Embryonic facial prominence (tissue), 1 donor: ENCODE measurements at regions not wholly inside any gene's neighbourhood (a gene's known extent, or its start where the extent isn't known, plus 50 kb on each side); places are given as distances from the start of the nearest gene placed in this dataset.

Source experiments
- DNase-seq: peaks from one replicate; pipeline ENCODE4 v3.0.0-alpha.2; 2016; ENCODE audit errors: extremely low spot score

- no peak for DNase-seq
Measured at GRCh38 chr10:24119896-24120295, 89.0 kb upstream of the KIAA1217 start.

DNA sequence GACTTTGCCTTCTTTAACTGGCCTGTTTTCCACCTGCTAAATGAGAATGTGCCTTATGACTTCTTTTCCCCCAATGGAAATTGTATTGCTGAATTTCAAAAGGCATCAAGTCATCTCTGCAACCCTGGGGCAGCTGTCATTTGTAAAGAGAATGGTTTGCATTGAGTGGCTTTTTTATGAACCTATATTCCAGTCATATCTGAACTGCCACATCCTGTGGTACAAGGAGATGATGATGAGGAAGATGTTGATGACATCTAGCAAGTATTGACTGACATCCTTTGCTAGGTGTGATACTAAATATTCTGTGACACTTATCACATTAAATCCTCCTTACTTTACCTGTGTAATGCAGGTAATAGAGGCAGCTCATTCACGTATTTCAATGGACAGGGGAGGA lies 88.3 kb upstream of the KIAA1217 start:
- DNase-seq: no peak

DNA sequence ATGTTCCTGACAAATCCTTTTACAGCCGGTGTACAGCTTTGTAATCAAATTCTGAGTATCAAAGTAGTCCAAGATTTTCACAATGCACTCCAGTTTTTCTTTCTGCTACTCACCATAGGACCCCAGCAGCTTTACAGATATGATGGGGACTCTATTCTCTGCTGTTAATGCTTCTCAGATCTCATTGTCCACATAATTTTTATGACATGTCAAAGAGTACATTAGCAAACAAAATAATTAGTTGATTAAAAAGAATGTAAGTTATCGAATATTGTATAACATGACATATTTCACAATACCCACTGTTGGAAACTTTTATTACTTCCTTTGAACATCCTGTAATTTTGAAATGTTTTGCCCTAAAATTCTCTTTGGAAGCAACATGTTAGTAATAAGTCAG lies 81.4 kb upstream of the KIAA1217 start:
- no peak for DNase-seq

- no peak for DNase-seq
Measured at GRCh38 chr10:24128066-24128730, 80.7 kb upstream of the KIAA1217 start.

GRCh38 chr10:24132741-24133140 lies 76.2 kb upstream of the KIAA1217 start:
- DNase-seq: no peak

DNA sequence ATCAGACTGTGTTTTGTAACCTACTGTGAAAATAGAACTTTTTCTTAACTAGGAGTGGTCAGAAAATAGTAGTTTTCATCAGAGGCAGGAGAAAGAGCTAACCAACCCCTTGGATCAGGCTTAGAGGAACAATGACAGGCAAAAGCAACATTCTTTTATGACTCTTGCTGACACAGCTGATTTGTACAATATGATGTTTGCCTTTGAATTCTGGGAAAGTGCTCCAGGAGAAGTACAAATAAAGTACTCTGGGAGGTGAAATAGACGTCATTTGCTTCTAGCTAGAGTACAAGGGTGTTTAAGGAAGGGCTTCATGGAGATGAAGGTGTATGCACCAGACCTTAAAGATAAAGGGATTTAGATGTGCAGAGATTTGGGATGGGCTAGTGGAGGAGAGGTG lies 75.1 kb upstream of the KIAA1217 start:
- no peak for DNase-seq

DNA sequence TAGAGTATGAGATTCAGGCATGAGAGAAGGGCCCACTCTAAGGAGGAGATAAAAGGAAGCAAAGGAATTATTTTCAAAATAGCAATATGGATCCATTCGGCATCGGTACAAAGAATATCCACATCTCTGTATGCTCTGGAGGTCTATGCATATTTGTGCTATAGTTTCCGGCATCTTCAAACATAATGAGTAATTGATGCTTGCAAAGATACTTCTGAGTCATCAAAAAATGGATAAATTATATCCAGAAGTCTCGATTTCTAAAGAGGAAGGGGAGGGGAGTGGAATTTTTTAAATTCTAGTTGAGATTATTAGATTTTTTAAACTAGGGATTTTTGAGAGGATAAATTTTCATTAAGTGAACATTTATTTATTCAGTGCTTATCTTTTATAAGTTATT lies 72.9 kb upstream of the KIAA1217 start:
- DNase-seq: no peak

DNA sequence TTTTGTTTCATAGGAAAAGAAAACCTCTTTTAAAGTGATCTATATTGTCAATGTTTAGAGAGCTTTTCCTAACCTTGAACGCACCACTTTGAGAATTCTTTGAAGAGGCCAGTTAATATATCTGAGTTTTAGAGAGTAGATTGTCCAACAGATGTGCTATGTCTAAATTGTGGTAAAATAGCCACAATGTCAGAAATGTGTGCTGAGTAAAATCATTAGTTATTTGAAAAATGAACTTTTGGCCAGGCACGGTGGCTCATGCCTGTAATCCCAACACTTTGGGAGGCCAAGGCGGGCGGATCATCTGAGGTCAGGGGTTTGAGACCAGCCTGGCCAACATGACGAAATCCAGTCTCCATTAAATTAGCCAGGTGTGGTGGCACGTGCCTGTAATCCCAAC lies 61.6 kb upstream of the KIAA1217 start:
- DNase-seq: no peak

- no peak for DNase-seq
Measured at GRCh38 chr10:24149640-24150039, 59.3 kb upstream of the KIAA1217 start.

GRCh38 chr10:24150853-24151252 lies 58.1 kb upstream of the KIAA1217 start:
- no peak for DNase-seq

GRCh38 chr10:24152270-24152669 lies 56.7 kb upstream of the KIAA1217 start:
- DNase-seq: no peak

- peak; percentile 13 for DNase-seq
Measured at GRCh38 chr10:24153031-24153430, 55.9 kb upstream of the KIAA1217 start.

DNA sequence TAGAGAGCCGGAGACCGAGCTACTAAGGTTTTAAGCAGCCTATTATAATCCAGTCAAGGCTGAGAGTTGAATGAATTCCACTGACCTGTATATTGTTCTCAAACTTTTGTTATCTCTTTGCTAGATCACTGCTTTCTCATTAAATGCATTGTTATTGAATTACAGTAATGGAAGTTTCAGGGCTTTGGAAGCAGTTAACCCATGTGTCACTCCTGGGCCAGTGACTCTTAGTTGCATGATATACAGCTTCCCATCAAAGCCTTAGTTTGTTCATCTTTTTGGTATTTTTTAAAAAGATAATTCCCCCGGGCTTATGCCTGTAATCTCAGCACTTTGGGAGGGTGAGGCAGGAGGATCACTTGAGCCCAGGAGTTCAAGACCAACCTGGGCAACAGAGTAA lies 55.4 kb upstream of the KIAA1217 start:
- no peak for DNase-seq

GRCh38 chr10:24156686-24157085 lies 52.3 kb upstream of the KIAA1217 start:
- DNase-seq: no peak

DNA sequence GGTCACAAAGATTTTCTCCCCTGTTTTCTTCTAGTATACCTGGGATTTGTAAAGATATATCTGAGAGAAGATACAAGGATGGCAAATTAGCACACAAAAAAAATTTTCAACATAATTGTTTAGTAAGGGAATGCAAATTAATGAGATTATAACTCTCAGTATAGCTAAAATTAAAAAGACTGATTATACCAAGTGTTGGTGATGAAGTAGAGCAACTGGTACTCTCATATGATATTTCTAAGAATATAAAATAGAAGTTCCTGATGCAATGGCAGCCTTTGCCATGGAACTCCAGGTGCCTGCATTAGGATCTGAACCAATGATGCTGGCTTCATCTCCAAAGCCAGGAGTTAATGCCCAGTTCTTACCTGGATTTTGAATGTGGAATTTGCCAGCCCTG lies 51.4 kb upstream of the KIAA1217 start:
- DNase-seq: no peak
